Gastrocnemius medialis (tissue), 4 donors: ENCODE measurements at regions not wholly inside any gene's neighbourhood (a gene's known extent, or its start where the extent isn't known, plus 50 kb on each side); places are given as distances from the start of the nearest gene placed in this dataset.
"Not testable (repeated sequence)": the region's sequence is repeated elsewhere in the genome, so short reads cannot be mapped to it uniquely, and the experiment has no call there.

Source experiments
- ATAC-seq, 2 donors: fragments of 150-250 bp; one replicate each; pipeline ENCODE4 v1.9.1; 2016
- DNase-seq, 2 donors: peaks; one replicate each; pipeline ENCODE4 v3.0.0-alpha.2; 2019
- H3K27ac ChIP-seq, 4 donors: fragments of 200-600 bp; sonication (generic); 1 replicate in 1 of 4; 2 replicates in 3 of 4; pipeline ENCODE4 v1.5.1; 2016 to 2018; ENCODE audit warnings: mild to moderate bottlenecking in 2 of 4, moderate library complexity in 1 of 4
- H3K27me3 ChIP-seq, 3 donors: fragments of 200-600 bp; sonication (generic) in 2 of 3; 1 replicate in 1 of 3; 2 replicates in 2 of 3; pipeline versions ENCODE4 v1.5.1 to v1.6.0; 2016 to 2019; ENCODE audit warnings: mild to moderate bottlenecking in 1 of 3, moderate library complexity in 1 of 3
- H3K36me3 ChIP-seq, 2 donors: fragments of 200-600 bp; sonication (generic) in 1 of 2; one replicate each; pipeline ENCODE4 v1.5.1; 2017 to 2018
- H3K4me1 ChIP-seq, 2 donors: fragments of 200-600 bp; sonication (generic) in 1 of 2; one replicate each; pipeline ENCODE4 v1.5.1; 2016 to 2017; ENCODE audit warnings: mild to moderate bottlenecking in 2 of 2
- H3K4me3 ChIP-seq, 4 donors: fragments of 200-600 bp; sonication (generic) in 3 of 4; 1 replicate in 1 of 4; 2 replicates in 3 of 4; pipeline ENCODE4 v1.5.1; 2016 to 2019; ENCODE audit warnings: mild to moderate bottlenecking in 2 of 4
- H3K9me3 ChIP-seq, 3 donors: fragments of 200-600 bp; sonication (generic) in 2 of 3; 1 replicate in 1 of 3; 2 replicates in 2 of 3; pipeline ENCODE4 v1.5.1; 2016 to 2019
- POLR2A ChIP-seq, 2 donors: fragments of 450-650 bp; IDR thresholded peaks; one replicate each; pipeline ENCODE4 v1.6.1; 2017; ENCODE audit warnings: antibody characterized with exemption in 2 of 2, mild to moderate bottlenecking in 2 of 2, moderate library complexity in 2 of 2
- in situ Hi-C, 4 donors: fragments of 200-750 bp; cut with MboI; loops; one replicate each; pipeline versions ENCODE4 v1.15.0 to v1.8.0; 2017; ENCODE audit warnings: low sequenced_read_pairs in 4 of 4
- intact Hi-C: fragments of 100-400 bp; cut with DNase I; formaldehyde crosslinking; loops from one replicate; pipeline ENCODE4 v1.15.1; 2023; ENCODE audit warnings: low total_unique reads
- TF ChIP-seq, protein P1 (sequence below), 5 experiments: fragments of 450-650 bp in 3 of 5; fragments of 200-600 bp in 2 of 5; sonication (generic) in 2 of 5; IDR thresholded peaks in 4 of 5; conservative IDR thresholded peaks in 1 of 5; 1 replicate in 4 of 5; 2 replicates in 1 of 5; pipeline ENCODE4 v1.5.1; 2016 to 2019; ENCODE audit warnings: antibody characterized with exemption in 5 of 5, mild to moderate bottlenecking in 3 of 5, moderate library complexity in 3 of 5

DNA sequence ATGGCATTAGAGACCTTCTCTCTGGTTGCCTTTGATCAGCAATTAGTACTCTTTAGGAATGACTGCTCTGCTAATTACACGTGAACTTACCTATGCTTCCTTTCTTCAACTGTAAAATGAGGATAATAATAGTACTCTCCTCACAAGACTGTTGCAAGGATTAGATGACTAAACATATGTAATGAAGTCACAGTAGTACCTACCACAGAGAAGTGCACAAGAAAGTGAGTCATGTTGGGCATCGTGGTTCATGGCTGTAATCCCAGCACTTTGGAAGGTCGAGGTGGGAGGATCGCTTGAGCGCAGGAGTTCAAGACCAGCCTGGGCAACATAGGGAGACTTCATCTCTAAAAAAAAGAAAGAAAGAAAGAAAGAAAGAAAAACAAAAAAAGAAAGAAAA lies 68.1 kb upstream of the AK4 start:
- TF ChIP-seq, protein P1, sequence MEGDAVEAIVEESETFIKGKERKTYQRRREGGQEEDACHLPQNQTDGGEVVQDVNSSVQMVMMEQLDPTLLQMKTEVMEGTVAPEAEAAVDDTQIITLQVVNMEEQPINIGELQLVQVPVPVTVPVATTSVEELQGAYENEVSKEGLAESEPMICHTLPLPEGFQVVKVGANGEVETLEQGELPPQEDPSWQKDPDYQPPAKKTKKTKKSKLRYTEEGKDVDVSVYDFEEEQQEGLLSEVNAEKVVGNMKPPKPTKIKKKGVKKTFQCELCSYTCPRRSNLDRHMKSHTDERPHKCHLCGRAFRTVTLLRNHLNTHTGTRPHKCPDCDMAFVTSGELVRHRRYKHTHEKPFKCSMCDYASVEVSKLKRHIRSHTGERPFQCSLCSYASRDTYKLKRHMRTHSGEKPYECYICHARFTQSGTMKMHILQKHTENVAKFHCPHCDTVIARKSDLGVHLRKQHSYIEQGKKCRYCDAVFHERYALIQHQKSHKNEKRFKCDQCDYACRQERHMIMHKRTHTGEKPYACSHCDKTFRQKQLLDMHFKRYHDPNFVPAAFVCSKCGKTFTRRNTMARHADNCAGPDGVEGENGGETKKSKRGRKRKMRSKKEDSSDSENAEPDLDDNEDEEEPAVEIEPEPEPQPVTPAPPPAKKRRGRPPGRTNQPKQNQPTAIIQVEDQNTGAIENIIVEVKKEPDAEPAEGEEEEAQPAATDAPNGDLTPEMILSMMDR (IDR thresholded peaks at IDR 0.05 in 4 of 5, conservative IDR thresholded peaks at IDR 0.05 in 1 of 5), result no peak
- no peak for TF ChIP-seq POLR2A (IDR thresholded peaks at IDR 0.05)
- in situ Hi-C loops, result loop anchor here in 2 of 4 donors (10.0 to 25.0 kb wide), 3 partner anchors 105 to 607 kb away; no protein-coding TSS in a partner anchor
- H3K4me1 ChIP-seq, result no peaks in the 10 kb centered on the region
- DNase-seq (no peak), ATAC-seq (no peak)
- H3K4me3 ChIP-seq, result no peak overlapping the region
- H3K27me3 ChIP-seq, result no peaks in the 10 kb centered on the region
- H3K36me3 ChIP-seq, result no peaks in the 10 kb centered on the region
- H3K27ac ChIP-seq, result no peak overlapping the region
- no peaks in the 10 kb centered on the region for H3K9me3 ChIP-seq
- intact Hi-C loops, result no loop called here

DNA sequence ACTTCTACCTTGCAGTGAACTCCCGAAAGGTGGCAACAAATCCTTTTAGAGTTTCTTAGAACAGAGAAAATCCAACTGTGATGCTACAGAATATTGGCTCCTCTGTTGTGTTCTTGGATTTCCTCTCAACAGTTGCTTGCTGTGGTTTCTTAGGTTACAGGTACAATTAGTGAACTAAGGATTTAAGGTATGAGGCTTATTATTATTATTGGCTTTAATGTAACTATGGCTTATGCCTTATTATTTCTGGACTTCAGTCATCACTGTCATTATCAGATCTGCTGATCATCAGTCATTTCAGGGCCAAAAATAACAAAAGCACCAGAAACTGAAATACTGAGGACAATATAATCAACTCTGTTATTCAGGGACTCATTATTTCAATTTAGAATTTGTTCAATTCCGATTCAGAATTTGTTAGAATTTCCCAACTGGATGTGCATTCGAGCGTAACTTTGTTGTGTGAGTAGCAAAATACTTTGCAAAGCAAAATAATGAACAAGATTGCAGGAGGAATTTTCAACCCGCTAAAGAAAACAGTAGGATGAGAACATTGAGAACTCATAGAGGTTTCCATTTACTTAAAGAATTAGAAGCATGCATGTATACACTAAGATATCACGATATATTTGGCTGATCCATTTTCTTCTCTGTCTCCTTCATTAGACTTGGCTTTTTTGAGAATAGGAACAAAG lies 65.5 kb upstream of the AK4 start:
- Histone ChIP-seq H3K27me3 (no peaks in the 10 kb centered on the region), H3K4me3 (no peak overlapping the region), H3K27ac (no peak overlapping the region), H3K9me3 (no peaks in the 10 kb centered on the region), H3K36me3 (no peaks in the 10 kb centered on the region), H3K4me1 (no peaks in the 10 kb centered on the region)
- intact Hi-C loops (no loop called here), in situ Hi-C loops (loop anchor here in 1 of 4 donors (25.0 kb wide), 1 partner anchor 605 kb away; no protein-coding TSS in a partner anchor)
- ATAC-seq (no peak), DNase-seq (no peak)
- TF ChIP-seq POLR2A (IDR thresholded peaks at IDR 0.05), result no peak
- TF ChIP-seq, protein P1 (IDR thresholded peaks at IDR 0.05 in 4 of 5, conservative IDR thresholded peaks at IDR 0.05 in 1 of 5), result no peak

DNA sequence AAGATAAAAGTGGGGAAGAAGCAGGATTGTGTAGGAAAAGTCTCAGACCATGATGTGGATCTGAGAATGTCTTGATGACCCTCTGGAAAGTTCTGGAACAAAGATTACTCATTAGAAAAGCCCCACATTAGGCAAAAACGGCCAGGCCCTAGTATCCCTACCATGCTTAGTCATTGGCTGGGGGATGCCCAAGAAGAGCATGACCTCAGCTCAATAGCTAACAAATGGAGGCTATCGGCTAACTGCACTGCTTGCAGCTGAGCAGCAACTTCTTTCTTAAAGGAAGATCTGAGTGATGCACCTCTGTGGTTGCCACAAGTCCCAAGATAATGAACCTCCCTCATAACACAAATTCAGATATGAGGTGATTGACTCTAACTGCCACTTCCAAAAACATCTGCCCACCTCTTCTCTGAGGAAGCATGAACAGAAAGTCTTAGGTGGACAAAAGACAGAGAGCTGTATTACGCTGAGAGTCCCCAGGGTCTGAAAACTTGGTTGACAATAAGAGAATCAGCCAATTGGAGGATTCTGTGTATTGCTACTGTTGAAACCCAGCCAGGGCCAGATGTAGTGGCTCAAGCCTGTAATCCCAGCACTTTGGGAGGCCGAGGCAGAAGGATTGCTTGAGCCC lies 64.6 kb upstream of the AK4 start:
- H3K36me3 ChIP-seq, result no peaks in the 10 kb centered on the region
- TF ChIP-seq POLR2A (IDR thresholded peaks at IDR 0.05), result no peak
- TF ChIP-seq, protein P1 (IDR thresholded peaks at IDR 0.05 in 4 of 5, conservative IDR thresholded peaks at IDR 0.05 in 1 of 5), result no peak
- in situ Hi-C loops, result loop anchor here in 1 of 4 donors (25.0 kb wide), 1 partner anchor 604 kb away; no protein-coding TSS in a partner anchor
- ATAC-seq (no peak), DNase-seq (no peak)
- intact Hi-C loops, result no loop called here
- no peaks in the 10 kb centered on the region for H3K9me3 ChIP-seq
- no peaks in the 10 kb centered on the region for H3K27me3 ChIP-seq
- H3K4me3 ChIP-seq, result no peak overlapping the region
- no peaks in the 10 kb centered on the region for H3K4me1 ChIP-seq
- H3K27ac ChIP-seq, result no peak overlapping the region

DNA sequence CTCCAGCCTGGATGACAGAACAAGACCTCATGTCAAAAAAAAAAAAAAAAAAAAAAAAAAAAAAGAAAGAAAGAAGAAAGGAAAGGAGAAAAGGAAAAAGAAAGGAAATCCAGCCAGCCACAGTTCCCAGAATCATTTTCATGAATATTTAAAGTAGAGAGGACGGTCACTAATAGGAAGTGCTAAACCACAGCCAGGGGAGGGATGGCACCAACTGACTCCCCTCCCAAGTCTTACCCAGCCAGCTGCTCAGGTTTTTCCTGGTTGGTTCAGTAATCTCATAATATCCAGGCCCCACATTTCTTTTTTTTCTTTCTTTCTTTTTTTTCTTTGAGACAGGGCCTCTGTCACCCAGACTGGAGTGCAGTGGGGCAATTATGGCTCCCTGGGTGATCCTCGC lies 63.9 kb upstream of the AK4 start:
- ATAC-seq, result no peak

DNA sequence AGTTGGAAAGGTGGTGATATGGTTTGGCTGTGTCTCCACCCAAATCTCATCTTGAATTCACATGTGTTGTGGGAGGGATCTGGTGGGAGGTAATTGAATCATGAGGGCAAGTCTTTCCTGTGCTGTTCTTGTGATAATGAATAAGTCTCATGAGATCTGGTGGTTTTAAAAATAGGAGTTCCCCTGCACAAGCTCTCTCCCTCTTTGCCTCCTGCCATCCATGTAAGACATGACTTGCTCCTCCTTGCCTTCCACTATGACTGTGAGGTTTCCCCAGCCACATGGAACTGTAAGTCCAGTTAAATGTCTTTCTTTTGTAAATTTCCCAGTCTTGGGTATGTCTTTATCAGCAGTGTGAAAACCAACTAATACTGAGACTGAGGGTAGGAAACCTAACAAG lies 60.5 kb upstream of the AK4 start:
- H3K9me3 ChIP-seq, H3K27ac ChIP-seq, H3K4me3 ChIP-seq, H3K36me3 ChIP-seq, H3K4me1 ChIP-seq, DNase-seq, ATAC-seq, H3K27me3 ChIP-seq: not testable (repeated sequence)
- in situ Hi-C loops (loop anchor here in 1 of 4 donors (25.0 kb wide), 1 partner anchor 600 kb away; no protein-coding TSS in a partner anchor), intact Hi-C loops (loop anchor here (5.0 kb wide), 1 partner anchor 800 kb away; no protein-coding TSS in a partner anchor)

More for the DNA sequence above, 63.9 kb upstream of the AK4 start:
- intact Hi-C loops, result no loop called here
- Histone ChIP-seq H3K27ac (no peak overlapping the region), H3K36me3 (no peaks in the 10 kb centered on the region), H3K4me1 (no peaks in the 10 kb centered on the region), H3K4me3 (no peak overlapping the region), H3K27me3 (no peaks in the 10 kb centered on the region), H3K9me3 (no peaks in the 10 kb centered on the region)
- no peak for TF ChIP-seq POLR2A (IDR thresholded peaks at IDR 0.05)
- TF ChIP-seq, protein P1 (IDR thresholded peaks at IDR 0.05 in 4 of 5, conservative IDR thresholded peaks at IDR 0.05 in 1 of 5), result no peak
- in situ Hi-C loops, result loop anchor here in 1 of 4 donors (25.0 kb wide), 1 partner anchor 603 kb away; no protein-coding TSS in a partner anchor
- DNase-seq, result no peak
